Cardiac muscle cell (in vitro differentiated cells and primary cell): ENCODE measurements at regions not wholly inside any gene's neighbourhood (a gene's known extent, or its start where the extent isn't known, plus 50 kb on each side); places are given as distances from the start of the nearest gene placed in this dataset.

Source experiments
- DNase-seq, 2 donors: peaks; one replicate each; pipeline versions ENCODE4 v3.0.0 to v3.0.0-alpha.2; 2010 to 2017; ENCODE audit warnings: low read depth in 1 of 2, low spot score in 1 of 2
- H3K27ac ChIP-seq: fragments of 200-600 bp; sonication (generic); 2 replicates; pipeline ENCODE4 v1.5.1; 2016
- H3K27me3 ChIP-seq: fragments of 200-600 bp; sonication (generic); 2 replicates; pipeline ENCODE4 v1.6.0; 2016; ENCODE audit warnings: control low read depth
- H3K36me3 ChIP-seq: fragments of 200-600 bp; sonication (generic); 2 replicates; pipeline ENCODE4 v1.5.1; 2016; ENCODE audit warnings: control low read depth
- H3K4me1 ChIP-seq: fragments of 200-600 bp; sonication (generic); 2 replicates; pipeline ENCODE4 v1.8.1; 2017; ENCODE audit warnings: low read depth, mild to moderate bottlenecking, mixed run types
- H3K4me3 ChIP-seq: fragments of 200-600 bp; sonication (generic); 2 replicates; pipeline ENCODE4 v1.5.1; 2016; ENCODE audit warnings: mild to moderate bottlenecking
- H3K9me3 ChIP-seq: fragments of 200-600 bp; sonication (generic); 2 replicates; pipeline ENCODE4 v1.5.1; 2017; ENCODE audit warnings: low read depth, mild to moderate bottlenecking, control low read depth
- TF ChIP-seq, protein P1 (sequence below): IDR thresholded peaks from 2 replicates; pipeline ENCODE4 v1.5.1; 2012; ENCODE audit warnings: low read depth, mild to moderate bottlenecking, low read length

DNA sequence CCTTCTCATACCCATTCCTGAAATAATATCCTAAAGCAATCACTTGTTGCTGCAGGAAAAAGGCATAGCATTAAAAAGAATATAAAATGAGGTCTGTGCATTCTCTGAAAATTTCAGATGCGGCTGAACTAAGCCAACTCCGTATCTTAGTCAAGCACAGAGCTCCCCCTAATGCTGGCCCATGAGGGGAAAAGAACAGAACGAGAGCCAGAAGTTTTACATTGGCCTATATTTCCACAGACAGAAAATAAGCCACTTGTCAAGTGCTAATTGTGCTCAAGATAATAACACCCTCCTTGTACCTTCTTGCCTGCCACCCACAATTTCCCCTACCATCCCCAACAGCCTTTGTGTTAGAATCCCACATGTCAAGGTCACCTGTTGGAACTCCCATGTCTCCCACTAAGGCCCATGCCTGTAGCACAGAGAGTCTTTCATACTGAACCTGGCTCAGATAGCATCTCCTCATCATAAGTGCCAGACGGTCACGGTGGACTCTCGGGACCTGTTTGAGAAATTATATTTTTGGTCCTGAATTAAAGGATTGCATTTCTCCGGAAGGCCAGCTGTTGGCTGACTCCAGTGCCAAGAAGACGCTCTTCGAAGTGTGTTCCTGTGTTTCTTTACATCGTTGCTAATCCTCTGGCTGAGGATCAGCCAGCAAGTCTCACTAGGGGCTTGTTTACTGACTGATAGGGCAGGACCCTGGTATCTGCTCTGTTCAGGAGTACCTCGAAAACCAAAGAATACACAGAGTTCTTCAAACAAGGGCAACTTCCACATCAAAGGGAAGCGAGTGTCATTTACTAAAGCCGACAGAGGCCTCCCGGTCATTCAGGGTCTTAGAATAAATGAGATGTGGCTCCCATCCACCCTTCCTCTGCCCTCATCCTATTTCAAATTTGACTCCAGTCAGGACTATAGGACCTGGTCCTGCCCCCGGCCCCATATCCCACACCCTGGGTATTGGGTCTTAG lies 183.4 kb upstream of the FBXL4 start:
- peak in 1 of 2 donors; percentile 13 for DNase-seq
- Histone ChIP-seq H3K4me3 (no peak overlapping the region), H3K36me3 (no peaks in the 10 kb centered on the region), H3K4me1 (no peaks in the 10 kb centered on the region), H3K9me3 (no peaks in the 10 kb centered on the region), H3K27ac (no peak overlapping the region), H3K27me3 (no peaks in the 10 kb centered on the region)
- TF ChIP-seq, protein P1, sequence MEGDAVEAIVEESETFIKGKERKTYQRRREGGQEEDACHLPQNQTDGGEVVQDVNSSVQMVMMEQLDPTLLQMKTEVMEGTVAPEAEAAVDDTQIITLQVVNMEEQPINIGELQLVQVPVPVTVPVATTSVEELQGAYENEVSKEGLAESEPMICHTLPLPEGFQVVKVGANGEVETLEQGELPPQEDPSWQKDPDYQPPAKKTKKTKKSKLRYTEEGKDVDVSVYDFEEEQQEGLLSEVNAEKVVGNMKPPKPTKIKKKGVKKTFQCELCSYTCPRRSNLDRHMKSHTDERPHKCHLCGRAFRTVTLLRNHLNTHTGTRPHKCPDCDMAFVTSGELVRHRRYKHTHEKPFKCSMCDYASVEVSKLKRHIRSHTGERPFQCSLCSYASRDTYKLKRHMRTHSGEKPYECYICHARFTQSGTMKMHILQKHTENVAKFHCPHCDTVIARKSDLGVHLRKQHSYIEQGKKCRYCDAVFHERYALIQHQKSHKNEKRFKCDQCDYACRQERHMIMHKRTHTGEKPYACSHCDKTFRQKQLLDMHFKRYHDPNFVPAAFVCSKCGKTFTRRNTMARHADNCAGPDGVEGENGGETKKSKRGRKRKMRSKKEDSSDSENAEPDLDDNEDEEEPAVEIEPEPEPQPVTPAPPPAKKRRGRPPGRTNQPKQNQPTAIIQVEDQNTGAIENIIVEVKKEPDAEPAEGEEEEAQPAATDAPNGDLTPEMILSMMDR, result no peak

DNA sequence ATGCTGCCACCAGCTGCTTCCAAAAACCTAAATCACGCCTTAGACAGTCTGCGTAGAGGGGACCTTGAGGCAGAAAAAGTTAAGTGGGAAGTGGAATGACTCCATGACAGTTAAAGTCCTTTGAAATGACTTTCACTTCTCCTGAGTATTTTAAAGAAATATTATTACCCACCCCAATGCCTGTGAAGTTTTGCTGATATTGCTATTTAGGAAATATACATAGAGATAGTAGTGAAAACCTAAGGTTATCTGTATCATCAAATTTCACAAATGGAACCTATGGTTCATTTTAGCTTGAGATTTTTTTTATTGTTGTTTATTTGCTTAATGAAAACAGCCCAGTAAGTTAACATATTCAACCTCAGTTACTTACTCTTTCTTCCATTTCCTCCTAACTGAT lies 182.1 kb upstream of the FBXL4 start:
- H3K27me3 ChIP-seq, result no peaks in the 10 kb centered on the region
- no peaks in the 10 kb centered on the region for H3K36me3 ChIP-seq
- H3K4me3 ChIP-seq, result no peak overlapping the region
- H3K4me1 ChIP-seq, result no peaks in the 10 kb centered on the region
- DNase-seq, result no peak
- TF ChIP-seq, protein P1, result no peak
- H3K9me3 ChIP-seq, result no peaks in the 10 kb centered on the region
- H3K27ac ChIP-seq, result no peak overlapping the region

DNA sequence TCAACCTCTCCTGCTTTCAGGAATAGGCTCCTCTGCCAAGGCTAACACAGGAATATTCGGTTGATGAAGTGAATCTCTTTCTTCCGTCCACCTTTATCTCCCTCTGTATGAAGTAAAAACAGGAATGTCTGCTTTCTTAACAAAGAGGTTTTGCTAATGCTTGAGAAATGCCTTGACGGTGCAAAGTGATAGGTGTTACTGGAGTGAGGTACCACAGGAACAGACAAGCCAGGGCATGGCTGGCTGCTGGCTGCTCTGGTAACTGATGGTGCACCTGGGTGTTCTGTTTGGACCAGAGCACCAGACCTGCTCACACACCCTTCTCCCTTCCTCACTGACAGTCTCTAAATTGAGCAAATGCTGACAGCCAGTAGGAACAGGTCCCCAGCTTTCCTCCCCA lies 174.0 kb upstream of the FBXL4 start:
- H3K36me3 ChIP-seq, result no peaks in the 10 kb centered on the region
- H3K4me1 ChIP-seq, result no peaks in the 10 kb centered on the region
- no peaks in the 10 kb centered on the region for H3K27me3 ChIP-seq
- TF ChIP-seq, protein P1, result no peak
- H3K4me3 ChIP-seq, result no peak overlapping the region
- no peak overlapping the region for H3K27ac ChIP-seq
- H3K9me3 ChIP-seq, result no peaks in the 10 kb centered on the region
- DNase-seq, result no peak

DNA sequence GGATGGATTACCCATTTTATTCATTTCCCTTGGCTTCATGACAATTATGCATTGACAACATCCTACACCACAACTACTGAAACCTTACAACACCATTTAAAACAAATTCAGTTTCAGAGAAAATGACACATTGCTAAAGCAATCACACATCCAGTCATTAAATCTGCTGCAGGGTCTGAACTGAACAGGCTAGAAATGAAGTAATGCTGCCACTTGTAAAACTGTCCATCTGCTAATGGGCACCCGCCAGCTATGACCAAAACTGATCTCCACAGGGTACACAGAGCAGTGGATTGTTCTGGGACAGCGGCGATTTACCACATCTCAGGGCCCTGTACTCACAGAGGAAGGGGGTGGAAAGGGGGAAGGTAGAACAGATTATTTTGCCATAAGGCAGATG lies 172.9 kb upstream of the FBXL4 start:
- Histone ChIP-seq H3K36me3 (no peaks in the 10 kb centered on the region), H3K27me3 (no peaks in the 10 kb centered on the region), H3K4me1 (no peaks in the 10 kb centered on the region), H3K9me3 (no peaks in the 10 kb centered on the region), H3K4me3 (no peak overlapping the region), H3K27ac (no peak overlapping the region)
- TF ChIP-seq, protein P1, result no peak
- no peak for DNase-seq

DNA sequence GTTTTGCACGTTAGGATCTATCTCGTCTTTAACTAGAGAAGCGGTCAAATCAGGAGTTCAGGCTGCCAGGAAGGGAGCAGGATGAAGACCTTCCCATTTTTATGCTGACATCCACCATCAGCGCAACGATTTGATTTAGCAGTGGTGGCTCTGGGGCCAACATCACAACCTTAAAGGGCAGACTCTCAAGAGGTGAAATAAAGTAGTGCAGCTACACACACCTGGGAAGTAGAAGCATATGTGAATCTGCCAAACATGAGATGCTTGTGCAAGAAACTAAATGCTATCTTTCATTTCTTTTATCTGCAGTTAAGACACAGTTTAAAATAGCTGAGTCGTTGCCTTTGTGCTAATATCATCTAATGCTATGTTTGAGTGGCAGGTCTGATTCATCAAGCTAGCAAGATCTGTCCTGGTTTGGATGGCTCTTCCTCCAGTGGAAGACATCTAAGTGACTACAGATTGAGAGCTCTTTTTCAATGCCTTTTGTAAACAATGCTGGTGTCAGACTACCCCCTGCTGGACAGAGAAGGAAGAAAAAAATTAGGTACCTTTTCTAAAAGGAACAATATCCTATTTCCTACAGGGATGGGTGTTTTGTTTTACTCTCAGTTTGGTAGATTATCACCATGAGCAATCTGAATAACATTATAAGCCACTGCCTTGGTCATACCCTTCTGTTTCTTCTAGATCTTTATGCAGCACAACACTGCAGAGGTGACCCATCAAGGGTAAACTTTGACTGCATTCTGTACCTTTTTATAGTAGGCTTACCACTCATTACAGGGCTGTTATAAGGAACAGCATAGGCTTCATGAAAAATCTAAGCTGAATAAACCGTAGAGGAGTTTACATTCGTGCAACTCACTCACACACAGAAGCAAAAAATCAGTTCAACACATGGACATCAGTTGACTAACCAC lies 171.6 kb upstream of the FBXL4 start:
- DNase-seq, result peak; percentile 52 to 62
- Histone ChIP-seq H3K36me3 (no peaks in the 10 kb centered on the region), H3K4me1 (no peaks in the 10 kb centered on the region), H3K4me3 (no peak overlapping the region), H3K27ac (no peak overlapping the region), H3K9me3 (no peaks in the 10 kb centered on the region), H3K27me3 (no peaks in the 10 kb centered on the region)
- TF ChIP-seq, protein P1, result peak; percentile 64
